OCI-LY7 (cell line): ENCODE measurements at regions not wholly inside any gene's neighbourhood (a gene's known extent, or its start where the extent isn't known, plus 50 kb on each side); places are given as distances from the start of the nearest gene placed in this dataset.
"Not testable (repeated sequence)": the region's sequence is repeated elsewhere in the genome, so short reads cannot be mapped to it uniquely, and the experiment has no call there.

Source experiments
- BruUV-seq: library from RNA; stranded (reverse); fragments of 400-500 nt; replicated peaks from 2 replicates; lab custom pipeline; 2021; lab: Mats Ljungman, UMichigan
- CTCF ChIA-PET: fragments of 300-600 bp; sonication (Branson Sonifier 250); formaldehyde crosslinking; loops from one replicate; lab custom pipeline; 2022; ENCODE audit warnings: antibody characterized with exemption; ENCODE audit not compliant: unreplicated experiment; lab: Charles Lee
- POLR2A ChIA-PET: fragments of 300-600 bp; sonication (Branson Sonifier 250); formaldehyde crosslinking; loops from one replicate; lab custom pipeline; 2022; ENCODE audit warnings: antibody characterized with exemption; lab: Charles Lee
- DNase-seq: peaks from one replicate; pipeline ENCODE4 v3.0.0-alpha.2; 2015; ENCODE audit warnings: low spot score
- H2AFZ ChIP-seq: fragments of 200-600 bp; sonication (generic), shearing (Covaris generic); 2 replicates; pipeline ENCODE4 v1.6.1; 2014; ENCODE audit warnings: mild to moderate bottlenecking, antibody characterized with exemption, low read length, moderate library complexity
- H3K27ac ChIP-seq: fragments of 200-600 bp; sonication (generic); 2 replicates; pipeline ENCODE4 v1.5.1; 2014; ENCODE audit warnings: mixed run types, low read depth, mild to moderate bottlenecking, moderate library complexity, low read length, inconsistent platforms; ENCODE audit not compliant: poor library complexity, severe bottlenecking
- H3K36me3 ChIP-seq: fragments of 200-600 bp; sonication (generic); 2 replicates; pipeline ENCODE4 v1.6.1; 2014; ENCODE audit warnings: mild to moderate bottlenecking, antibody characterized with exemption, low read length, moderate library complexity, mixed read lengths; ENCODE audit not compliant: insufficient read depth
- H3K4me1 ChIP-seq: fragments of 200-600 bp; sonication (generic); 2 replicates; pipeline ENCODE4 v1.5.1; 2014; ENCODE audit warnings: mild to moderate bottlenecking, low read length; ENCODE audit not compliant: insufficient read depth, poor library complexity, severe bottlenecking
- H3K4me2 ChIP-seq: fragments of 200-600 bp; sonication (generic); 2 replicates; pipeline ENCODE4 v1.6.1; 2014; ENCODE audit warnings: mild to moderate bottlenecking, low read length
- H3K4me3 ChIP-seq: fragments of 200-600 bp; sonication (generic); 2 replicates; pipeline ENCODE4 v1.5.1; 2014; ENCODE audit warnings: mild to moderate bottlenecking, low read depth, low read length; ENCODE audit not compliant: poor library complexity, severe bottlenecking
- H3K79me2 ChIP-seq: fragments of 200-600 bp; sonication (generic); 2 replicates; pipeline ENCODE4 v1.6.1; 2016; ENCODE audit warnings: low read depth, mild to moderate bottlenecking, low read length, moderate library complexity, mixed read lengths; ENCODE audit not compliant: insufficient read depth
- H3K9me2 ChIP-seq: fragments of 200-600 bp; sonication (generic); 2 replicates; pipeline ENCODE4 v1.6.1; 2016; ENCODE audit warnings: mild to moderate bottlenecking, low read length, mixed read lengths; ENCODE audit not compliant: insufficient read depth
- H3K9me3 ChIP-seq: fragments of 200-600 bp; sonication (generic); 2 replicates; pipeline ENCODE4 v1.6.1; 2014; ENCODE audit warnings: mild to moderate bottlenecking, mixed run types, low read length, mixed read lengths
- H4K20me1 ChIP-seq: fragments of 200-600 bp; sonication (generic); 2 replicates; pipeline ENCODE4 v1.6.1; 2014; ENCODE audit warnings: mild to moderate bottlenecking, antibody characterized with exemption, low read length, moderate library complexity, mixed read lengths; ENCODE audit not compliant: insufficient read depth
- EZH2phosphoT487 ChIP-seq: fragments of 200-600 bp; sonication (generic); IDR thresholded peaks from 2 replicates; pipeline ENCODE4 v1.6.1; 2018; ENCODE audit warnings: low read depth, borderline replicate concordance, mild to moderate bottlenecking, mixed run types, antibody characterized with exemption, low read length, moderate library complexity, mixed read lengths
- intact Hi-C: fragments of 100-400 bp; cut with micrococcal nuclease; formaldehyde crosslinking; loops from one replicate; pipeline ENCODE4 v1.10.0; 2022; ENCODE audit not compliant: unreplicated experiment
- TF ChIP-seq, protein P1 (sequence below): fragments of 200-600 bp; sonication (generic); conservative IDR thresholded peaks from 2 replicates; pipeline ENCODE4 v1.5.1; 2014; ENCODE audit warnings: mild to moderate bottlenecking, antibody characterized with exemption, low read length, moderate library complexity, mixed read lengths

DNA sequence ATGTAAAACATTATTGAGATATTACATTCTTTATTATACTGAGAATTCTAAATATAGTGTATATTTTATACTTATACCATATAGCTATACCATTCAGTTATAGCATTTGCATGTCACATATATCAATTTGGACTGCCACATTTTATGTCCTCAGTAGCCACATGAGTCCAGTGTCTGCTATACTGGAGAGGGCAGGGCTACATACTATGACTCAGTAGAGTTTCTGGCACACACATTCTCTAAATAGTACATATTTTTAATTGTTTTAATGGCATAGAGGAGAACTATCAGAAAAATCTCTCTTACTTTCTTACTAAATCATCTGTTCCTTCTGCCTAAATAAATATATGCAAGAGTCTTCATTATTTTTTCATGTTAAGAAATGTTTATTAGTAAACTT, 55.4 kb upstream of the COL5A2 start:
- no peak for TF ChIP-seq EZH2phosphoT487
- TF ChIP-seq, protein P1, sequence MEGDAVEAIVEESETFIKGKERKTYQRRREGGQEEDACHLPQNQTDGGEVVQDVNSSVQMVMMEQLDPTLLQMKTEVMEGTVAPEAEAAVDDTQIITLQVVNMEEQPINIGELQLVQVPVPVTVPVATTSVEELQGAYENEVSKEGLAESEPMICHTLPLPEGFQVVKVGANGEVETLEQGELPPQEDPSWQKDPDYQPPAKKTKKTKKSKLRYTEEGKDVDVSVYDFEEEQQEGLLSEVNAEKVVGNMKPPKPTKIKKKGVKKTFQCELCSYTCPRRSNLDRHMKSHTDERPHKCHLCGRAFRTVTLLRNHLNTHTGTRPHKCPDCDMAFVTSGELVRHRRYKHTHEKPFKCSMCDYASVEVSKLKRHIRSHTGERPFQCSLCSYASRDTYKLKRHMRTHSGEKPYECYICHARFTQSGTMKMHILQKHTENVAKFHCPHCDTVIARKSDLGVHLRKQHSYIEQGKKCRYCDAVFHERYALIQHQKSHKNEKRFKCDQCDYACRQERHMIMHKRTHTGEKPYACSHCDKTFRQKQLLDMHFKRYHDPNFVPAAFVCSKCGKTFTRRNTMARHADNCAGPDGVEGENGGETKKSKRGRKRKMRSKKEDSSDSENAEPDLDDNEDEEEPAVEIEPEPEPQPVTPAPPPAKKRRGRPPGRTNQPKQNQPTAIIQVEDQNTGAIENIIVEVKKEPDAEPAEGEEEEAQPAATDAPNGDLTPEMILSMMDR = no peak
- Histone ChIP-seq H3K4me1 (no peaks in the 10 kb centered on the region), H3K27ac (no peak overlapping the region), H3K36me3 (no peaks in the 10 kb centered on the region), H4K20me1 (no peaks in the 10 kb centered on the region), H3K9me2 (no peaks in the 10 kb centered on the region), H3K9me3 (no peaks in the 10 kb centered on the region), H2AFZ (no peak overlapping the region), H3K4me3 (no peak overlapping the region), H3K79me2 (no peaks in the 10 kb centered on the region), H3K4me2 (no peak overlapping the region)
- intact Hi-C loops = no loop called here
- no TSS peak for BruUV-seq
- DNase-seq = no peak
- POLR2A ChIA-PET = no interaction called here
- CTCF ChIA-PET = no interaction called here

DNA sequence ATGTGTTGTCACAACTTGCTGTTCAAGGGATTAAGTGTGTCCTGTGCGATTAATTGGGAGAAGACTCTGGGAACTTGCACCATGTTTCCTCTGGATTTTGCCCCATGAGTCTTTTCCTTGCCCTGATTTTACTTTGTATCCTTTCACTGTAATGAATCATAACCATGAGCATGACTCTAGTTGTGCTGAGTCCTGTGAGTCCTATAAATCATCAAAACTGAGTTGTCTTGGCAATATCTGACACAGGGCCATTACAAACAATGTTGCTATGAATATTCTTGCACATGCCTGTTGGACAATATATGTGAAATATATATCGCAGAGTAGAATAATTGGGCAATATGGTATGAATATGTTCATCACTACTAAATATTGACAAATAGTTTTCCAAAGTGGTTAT, 56.5 kb upstream of the COL5A2 start:
- TF ChIP-seq EZH2phosphoT487 = no peak
- TF ChIP-seq, protein P1 = no peak
- ChIA-PET CTCF (no interaction called here), POLR2A (no interaction called here)
- H3K4me2 ChIP-seq = no peak overlapping the region
- no peaks in the 10 kb centered on the region for H3K4me1 ChIP-seq
- H3K36me3 ChIP-seq = no peaks in the 10 kb centered on the region
- H3K27ac ChIP-seq = no peak overlapping the region
- no peak overlapping the region for H2AFZ ChIP-seq
- intact Hi-C loops = no loop called here
- no peaks in the 10 kb centered on the region for H4K20me1 ChIP-seq
- no peaks in the 10 kb centered on the region for H3K9me3 ChIP-seq
- no peak overlapping the region for H3K4me3 ChIP-seq
- no peaks in the 10 kb centered on the region for H3K79me2 ChIP-seq
- DNase-seq = no peak
- BruUV-seq = no TSS peak
- no peaks in the 10 kb centered on the region for H3K9me2 ChIP-seq

DNA sequence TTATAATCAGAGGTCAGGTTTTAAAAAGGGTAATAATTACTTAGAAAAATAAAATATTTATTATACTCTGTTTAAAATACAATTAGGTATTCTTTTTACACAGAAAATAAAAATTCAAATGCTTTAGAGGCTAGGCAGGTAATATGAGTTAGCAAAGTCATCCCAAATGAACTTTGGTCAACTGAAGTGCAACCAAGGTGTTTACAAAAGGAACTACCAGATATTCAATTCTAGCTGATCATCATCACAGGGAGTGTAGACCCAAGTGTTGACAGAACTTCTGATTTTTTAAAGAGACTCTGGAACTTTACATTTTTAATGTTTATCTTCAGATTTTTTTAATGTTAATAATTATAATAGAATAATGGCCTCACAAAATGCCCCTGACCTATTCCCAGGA, 59.3 kb upstream of the COL5A2 start:
- Histone ChIP-seq H2AFZ (no peak overlapping the region), H3K4me1 (no peaks in the 10 kb centered on the region), H3K36me3 (no peaks in the 10 kb centered on the region), H3K4me3 (no peak overlapping the region), H3K9me2 (no peaks in the 10 kb centered on the region), H3K27ac (no peak overlapping the region), H3K79me2 (no peaks in the 10 kb centered on the region), H3K4me2 (no peak overlapping the region), H3K9me3 (no peaks in the 10 kb centered on the region), H4K20me1 (no peaks in the 10 kb centered on the region)
- intact Hi-C loops = no loop called here
- POLR2A ChIA-PET = interaction anchor here (0.6 to 0.7 kb wide), 2 partner anchors 197 to 1026 kb away, joined by 3 read pairs; no protein-coding TSS in a partner anchor
- no peak for DNase-seq
- no peak for TF ChIP-seq EZH2phosphoT487
- TF ChIP-seq, protein P1 = no peak
- BruUV-seq = no TSS peak
- CTCF ChIA-PET = no interaction called here

DNA sequence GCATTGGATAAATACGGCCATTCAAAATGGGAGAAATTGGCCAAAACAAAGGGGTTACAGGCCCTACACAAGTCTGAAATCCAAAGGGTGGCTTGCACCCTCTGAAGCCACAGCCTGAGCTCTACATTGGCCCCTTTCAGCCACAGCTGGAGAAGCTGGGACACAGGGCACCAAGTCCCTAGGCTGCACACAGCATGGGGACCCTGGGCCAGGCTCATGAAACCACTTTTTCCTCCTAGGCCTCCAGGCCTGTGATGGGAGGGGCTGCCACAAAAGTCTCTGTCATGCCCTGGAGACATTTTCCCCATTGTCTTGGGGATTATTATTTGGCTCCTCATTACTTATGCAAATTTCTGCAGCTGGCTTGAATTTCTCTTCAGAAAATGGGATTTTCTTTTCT, 64.3 kb upstream of the COL5A2 start:
- H4K20me1 ChIP-seq, POLR2A ChIA-PET, H3K36me3 ChIP-seq, H3K4me3 ChIP-seq, intact Hi-C loops, H3K4me1 ChIP-seq, H3K27ac ChIP-seq, BruUV-seq, H3K4me2 ChIP-seq, DNase-seq, H3K79me2 ChIP-seq, H3K9me3 ChIP-seq, CTCF ChIA-PET, H2AFZ ChIP-seq, H3K9me2 ChIP-seq: not testable (repeated sequence)
